SK-N-MC (cell line): ENCODE measurements at regions not wholly inside any gene's neighbourhood (a gene's known extent, or its start where the extent isn't known, plus 50 kb on each side); places are given as distances from the start of the nearest gene placed in this dataset.

ENCODE experiments used
- EZH2 ChIP-seq: fragments of 200-600 bp; sonication (generic); IDR thresholded peaks from one replicate; pipeline ENCODE4 v1.6.1; 2017; ENCODE audit warnings: antibody characterized with exemption
- POLR2AphosphoS5 ChIP-seq: IDR thresholded peaks from 2 replicates; pipeline ENCODE4 v1.6.1; 2012; ENCODE audit warnings: mild to moderate bottlenecking, low read depth, low read length, borderline replicate concordance

DNA sequence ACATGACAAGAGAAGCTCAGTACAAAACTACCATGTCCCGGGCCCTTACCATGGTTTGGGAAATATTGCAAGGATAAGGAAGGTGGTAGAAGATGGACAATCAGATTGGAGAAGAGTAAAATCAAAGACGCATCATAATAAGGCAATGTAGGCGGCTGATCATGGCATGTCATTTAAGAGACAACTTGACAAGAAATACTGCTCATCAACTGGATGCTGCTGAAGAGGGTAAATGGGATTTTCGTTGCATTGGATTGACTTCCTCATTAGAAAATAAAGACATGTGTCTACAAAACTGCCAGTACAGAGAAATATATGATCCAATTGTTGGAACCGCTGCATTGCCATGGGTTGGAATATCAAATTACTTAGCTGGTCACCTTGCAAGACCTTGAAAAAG, 238.3 kb upstream of the NCKAP5 start:
- TF ChIP-seq EZH2: no peak
- no peak for TF ChIP-seq POLR2AphosphoS5
